ENCODE measurements at regions not wholly inside any gene's neighbourhood (a gene's known extent, or its start where the extent isn't known, plus 50 kb on each side); places are given as distances from the start of the nearest gene placed in this dataset.
A peak's percentile ranks its signal among the peaks of the same experiment; 100 is the strongest.
"Not testable (repeated sequence)": the region's sequence is repeated elsewhere in the genome, so short reads cannot be mapped to it uniquely, and the experiment has no call there.

GRCh38 chr2:128613876-128614275, 295.2 kb upstream of the HS6ST1 start:
- DNase-seq (ENCODE audit: low spot score), result no peak

- DNase-seq (ENCODE audit: low spot score), result not testable (repeated sequence)
These were observed 296.2 kb upstream of the HS6ST1 start for GRCh38 chr2:128614907-128615306.

- no peak for DNase-seq (ENCODE audit: low spot score)
These were observed 296.9 kb upstream of the HS6ST1 start for GRCh38 chr2:128615571-128615970.

GRCh38 chr2:128617029-128617590, 298.4 kb upstream of the HS6ST1 start:
- no peak for DNase-seq (ENCODE audit: low spot score)

- DNase-seq (ENCODE audit: low spot score), result no peak
These were observed 299.0 kb upstream of the HS6ST1 start for GRCh38 chr2:128617661-128618060.

GRCh38 chr2:128618642-128619041, 300.0 kb upstream of the HS6ST1 start:
- no peak for DNase-seq (ENCODE audit: low spot score)

GRCh38 chr2:128619471-128620325, 301.0 kb upstream of the HS6ST1 start:
- DNase-seq (ENCODE audit: low spot score), result no peak

- no peak for DNase-seq (ENCODE audit: low spot score)
These were observed 302.4 kb upstream of the HS6ST1 start for GRCh38 chr2:128621074-128621473.

GRCh38 chr2:128622371-128622770, 303.7 kb upstream of the HS6ST1 start:
- DNase-seq (ENCODE audit: low spot score), result peak; percentile 63

GRCh38 chr2:128622955-128623620, 304.4 kb upstream of the HS6ST1 start:
- no peak for DNase-seq (ENCODE audit: low spot score)

- no peak for DNase-seq (ENCODE audit: low spot score)
These were observed 305.4 kb upstream of the HS6ST1 start for GRCh38 chr2:128623776-128624761.

- DNase-seq (ENCODE audit: low spot score), result no peak
These were observed 306.3 kb upstream of the HS6ST1 start for GRCh38 chr2:128624956-128625355.

- no peak for DNase-seq (ENCODE audit: low spot score)
These were observed 306.8 kb upstream of the HS6ST1 start for GRCh38 chr2:128625421-128625820.

GRCh38 chr2:128625963-128626759, 307.5 kb upstream of the HS6ST1 start:
- DNase-seq (ENCODE audit: low spot score), result no peak

GRCh38 chr2:128626760-128627511, 308.3 kb upstream of the HS6ST1 start:
- no peak for DNase-seq (ENCODE audit: low spot score)

GRCh38 chr2:128628206-128628605, 309.5 kb upstream of the HS6ST1 start:
- no peak for DNase-seq (ENCODE audit: low spot score)

GRCh38 chr2:128628996-128629395, 310.3 kb upstream of the HS6ST1 start:
- DNase-seq (ENCODE audit: low spot score), result no peak

GRCh38 chr2:128630974-128631697, 312.5 kb upstream of the HS6ST1 start:
- peak; percentile 1 for DNase-seq (ENCODE audit: low spot score)

- DNase-seq (ENCODE audit: low spot score), result no peak
These were observed 313.2 kb upstream of the HS6ST1 start for GRCh38 chr2:128631698-128632500.
